Astrocyte (in vitro differentiated cells and primary cell): ENCODE measurements at regions not wholly inside any gene's neighbourhood (a gene's known extent, or its start where the extent isn't known, plus 50 kb on each side); places are given as distances from the start of the nearest gene placed in this dataset.
"Not testable (repeated sequence)": the region's sequence is repeated elsewhere in the genome, so short reads cannot be mapped to it uniquely, and the experiment has no call there.

Experiments
- CTCF ChIP-seq: IDR thresholded peaks from 2 replicates; pipeline ENCODE4 v1.5.1; 2011; ENCODE audit warnings: low read depth, mild to moderate bottlenecking, inconsistent platforms, low read length, moderate library complexity; ENCODE audit not compliant: insufficient read depth
- EZH2 ChIP-seq: IDR thresholded peaks from 2 replicates; pipeline ENCODE4 v1.6.1; 2012; ENCODE audit warnings: mild to moderate bottlenecking, low read length, inconsistent platforms; ENCODE audit not compliant: insufficient read depth

GRCh38 chr15:22631789-22632188 is 154.7 kb upstream of the NIPA1 start:
- not testable (repeated sequence) for TF ChIP-seq CTCF, EZH2
